RWPE2 (cell line): ENCODE measurements at regions not wholly inside any gene's neighbourhood (a gene's known extent, or its start where the extent isn't known, plus 50 kb on each side); places are given as distances from the start of the nearest gene placed in this dataset.

Experiments used
- ATAC-seq: fragments of 200-7000 bp; cut with Tn5 transposase; 3 replicates; pipeline ENCODE4 v1.9.1; 2021; ENCODE audit warnings: low read depth
- DNase-seq: peaks from one replicate; pipeline ENCODE4 v3.0.0-alpha.2; 2020; ENCODE audit warnings: low spot score
- H3K27ac ChIP-seq: fragments of 450-650 bp; 2 replicates; pipeline ENCODE4 v1.5.1; 2017; ENCODE audit warnings: mild to moderate bottlenecking; ENCODE audit not compliant: poor library complexity, severe bottlenecking
- H3K27me3 ChIP-seq: fragments of 250-450 bp; sonication (Bioruptor Pico); 2 replicates; pipeline ENCODE4 v1.5.1; 2021; ENCODE audit warnings: mild to moderate bottlenecking, moderate library complexity; ENCODE audit not compliant: insufficient read depth, poor library complexity, severe bottlenecking
- H3K36me3 ChIP-seq: fragments of 250-450 bp; sonication (Bioruptor Pico); 2 replicates; pipeline ENCODE4 v1.5.1; 2020; ENCODE audit warnings: low read depth, mild to moderate bottlenecking, moderate library complexity
- H3K4me1 ChIP-seq: fragments of 250-450 bp; sonication (Bioruptor Pico); 2 replicates; pipeline ENCODE4 v1.5.1; 2021; ENCODE audit warnings: mild to moderate bottlenecking, moderate library complexity; ENCODE audit not compliant: insufficient read depth, poor library complexity, severe bottlenecking
- H3K4me3 ChIP-seq: fragments of 250-450 bp; sonication (Bioruptor Pico); 2 replicates; pipeline ENCODE4 v1.5.1; 2021; ENCODE audit warnings: mild to moderate bottlenecking, moderate library complexity; ENCODE audit not compliant: severe bottlenecking
- H3K9me3 ChIP-seq: fragments of 250-450 bp; sonication (Bioruptor Pico); 2 replicates; pipeline ENCODE4 v1.5.1; 2021; ENCODE audit warnings: mild to moderate bottlenecking, moderate library complexity; ENCODE audit not compliant: severe bottlenecking
- CTCF ChIP-seq: fragments of 450-650 bp; IDR thresholded peaks from one replicate; pipeline ENCODE4 v1.5.1; 2017; ENCODE audit warnings: mild to moderate bottlenecking, moderate library complexity; ENCODE audit not compliant: poor library complexity, severe bottlenecking

DNA sequence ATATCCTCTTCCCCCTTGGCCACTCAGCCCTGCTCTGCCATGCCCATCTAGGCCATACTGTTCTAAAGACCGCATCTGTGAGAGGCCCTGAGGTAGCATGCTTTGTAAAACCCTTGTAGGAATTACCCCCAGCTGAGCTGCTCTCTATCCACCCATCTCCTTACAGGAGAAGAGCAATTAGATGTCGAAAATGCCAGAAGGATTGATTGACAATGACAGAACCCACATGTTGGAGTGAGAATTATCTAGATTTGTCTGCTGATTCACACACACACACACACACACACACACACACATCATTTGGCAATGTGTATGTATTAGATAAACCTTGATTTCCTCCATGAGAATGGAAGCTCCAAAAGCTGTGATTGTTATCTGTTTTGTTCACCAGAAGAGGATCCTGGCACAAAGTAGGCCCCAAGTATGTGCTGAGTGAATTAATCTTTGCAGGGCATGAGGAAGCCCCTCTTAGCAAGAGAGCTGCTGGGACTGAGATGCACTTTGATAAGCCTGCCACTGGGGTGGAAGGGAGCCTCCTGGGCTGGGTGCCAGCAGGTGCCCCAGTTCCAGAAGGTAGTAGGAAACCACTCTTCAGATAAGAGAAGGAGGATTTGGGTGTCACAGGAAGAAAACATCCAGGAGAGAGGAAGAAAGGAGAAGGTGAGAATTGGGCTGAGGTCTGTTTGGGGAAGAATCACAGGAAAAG, 187.5 kb upstream of the ADO start:
- Histone ChIP-seq H3K4me3 (no peak overlapping the region), H3K9me3 (no peaks in the 10 kb centered on the region), H3K27ac (no peak overlapping the region), H3K36me3 (no peaks in the 10 kb centered on the region), H3K27me3 (no peaks in the 10 kb centered on the region), H3K4me1 (peaks cover 3% of the 10 kb centered on the region)
- TF ChIP-seq CTCF: no peak
- ATAC-seq: no peak
- DNase-seq: no peak

DNA sequence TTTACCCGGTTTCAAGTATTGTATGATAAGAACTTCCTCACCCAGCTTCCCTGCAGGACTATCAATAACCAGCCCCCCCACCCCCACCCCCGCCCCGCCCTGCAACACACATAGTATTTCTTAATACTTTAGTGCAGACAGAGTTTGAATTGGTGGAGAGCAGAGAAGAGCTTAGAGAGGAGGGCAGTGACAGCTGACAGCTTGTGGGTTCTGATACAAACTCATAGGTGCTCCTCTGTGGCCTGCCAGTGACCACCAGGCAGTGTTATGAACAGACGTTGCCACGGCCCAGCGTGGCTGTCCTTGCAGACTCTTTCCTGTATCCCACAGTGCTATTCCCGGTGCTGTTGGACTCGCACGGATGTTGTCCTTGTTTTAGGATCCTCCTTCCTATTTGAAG, 186.9 kb upstream of the ADO start:
- no peaks in the 10 kb centered on the region for H3K27me3 ChIP-seq
- H3K36me3 ChIP-seq: no peaks in the 10 kb centered on the region
- TF ChIP-seq CTCF: no peak
- no peak overlapping the region for H3K27ac ChIP-seq
- no peak overlapping the region for H3K4me3 ChIP-seq
- no peaks in the 10 kb centered on the region for H3K9me3 ChIP-seq
- ATAC-seq: no peak
- no peak for DNase-seq
- peaks cover 3% of the 10 kb centered on the region for H3K4me1 ChIP-seq

GRCh38 chr10:62618054-62618453, 186.5 kb upstream of the ADO start:
- no peaks in the 10 kb centered on the region for H3K9me3 ChIP-seq
- H3K4me1 ChIP-seq: peaks cover 3% of the 10 kb centered on the region

GRCh38 chr10:62618576-62619412, 185.7 kb upstream of the ADO start:
- 0 out of 3 replicates have a peak, but pooled peaks have one; percentile 19 for ATAC-seq
- TF ChIP-seq CTCF: no peak
- no peak overlapping the region for H3K27ac ChIP-seq
- no peaks in the 10 kb centered on the region for H3K36me3 ChIP-seq
- H3K9me3 ChIP-seq: no peaks in the 10 kb centered on the region
- no peak for DNase-seq
- peaks cover 3% of the 10 kb centered on the region for H3K4me1 ChIP-seq
- H3K27me3 ChIP-seq: no peaks in the 10 kb centered on the region
- H3K4me3 ChIP-seq: no peak overlapping the region

More at GRCh38 chr10:62618054-62618453, 186.5 kb upstream of the ADO start:
- ATAC-seq: no peak
- no peak overlapping the region for H3K4me3 ChIP-seq
- no peak for TF ChIP-seq CTCF
- no peaks in the 10 kb centered on the region for H3K36me3 ChIP-seq
- H3K27me3 ChIP-seq: no peaks in the 10 kb centered on the region
- H3K27ac ChIP-seq: no peak overlapping the region
- no peak for DNase-seq

DNA sequence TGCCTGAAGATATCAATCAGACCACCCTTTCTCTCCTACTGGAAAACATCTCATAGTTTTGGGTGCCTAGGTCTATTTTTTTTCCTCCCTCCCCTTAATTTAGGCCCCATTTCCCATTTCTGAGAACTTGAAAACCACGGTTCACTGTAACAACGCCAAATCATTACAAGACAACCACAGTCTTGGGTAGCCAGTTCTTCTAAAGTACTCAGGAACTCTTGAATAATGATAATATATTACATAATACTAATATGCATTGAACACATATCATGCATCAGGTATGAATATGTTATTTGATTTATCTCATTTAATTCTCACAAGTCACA, 185.1 kb upstream of the ADO start:
- Histone ChIP-seq H3K4me3 (no peak overlapping the region), H3K9me3 (no peaks in the 10 kb centered on the region), H3K27me3 (no peaks in the 10 kb centered on the region), H3K36me3 (no peaks in the 10 kb centered on the region), H3K27ac (no peak overlapping the region), H3K4me1 (peaks cover 3% of the 10 kb centered on the region)
- ATAC-seq: no peak
- no peak for DNase-seq
- no peak for TF ChIP-seq CTCF
